Right cardiac atrium (tissue), 5 donors: ENCODE measurements at regions not wholly inside any gene's neighbourhood (a gene's known extent, or its start where the extent isn't known, plus 50 kb on each side); places are given as distances from the start of the nearest gene placed in this dataset.
A peak's percentile ranks its signal among the peaks of the same experiment; 100 is the strongest.
"Not testable (repeated sequence)": the region's sequence is repeated elsewhere in the genome, so short reads cannot be mapped to it uniquely, and the experiment has no call there.

Experiments
- ATAC-seq, 2 donors: fragments of 200-7000 bp; cut with Tn5 transposase; one replicate each; pipeline versions ENCODE4 v1.8.0 to v1.9.1; 2020; ENCODE audit warnings: moderate library complexity in 2 of 2, mild to moderate bottlenecking in 1 of 2
- DNase-seq, 3 donors: peaks; one replicate each; pipeline ENCODE4 v3.0.0-alpha.2; 2020
- H3K27ac ChIP-seq: one replicate; pipeline ENCODE4 v1.5.1; 2013; ENCODE audit warnings: mild to moderate bottlenecking, low read length, control low read depth, moderate library complexity
- H3K27me3 ChIP-seq: one replicate; pipeline ENCODE4 v1.6.1; 2013; ENCODE audit not compliant: control insufficient read depth, insufficient read depth
- H3K4me1 ChIP-seq: one replicate; pipeline ENCODE4 v1.6.1; 2013; ENCODE audit warnings: low read length; ENCODE audit not compliant: control insufficient read depth, insufficient read depth
- H3K4me3 ChIP-seq: one replicate; pipeline ENCODE4 v1.5.1; 2013; ENCODE audit warnings: low read length, control low read depth
- H3K9me3 ChIP-seq: one replicate; pipeline ENCODE4 v1.6.1; 2013; ENCODE audit warnings: low read length; ENCODE audit not compliant: control insufficient read depth
- WGBS: extraction: QIAGEN DNeasy Blood & Tissue Kit; methylation state at CpG from one replicate; pipeline ENCODE4 v1.1.7; 2013; 5-methylcytosine and 5-hydroxymethylcytosine counted together
- intact Hi-C, 4 donors: fragments of 100-400 bp; cut with DNase I; formaldehyde crosslinking; loops; one replicate each; pipeline versions ENCODE4 v1.11.0 to v1.14.0; 2022 to 2023
- donor health status: healthy with polysubstance abuse.
- donor health status: DM: no; HTN: yes; CAD: no.
- donor health status: DM: no; HTN: no; CAD: no.
- donor health status: DM: no; HTN: yes; CAD: no; lungs with severe emphysema.
- donor health status: DM: yes; HTN: yes; CAD: no.

- intact Hi-C loops, result no loop called here
- Histone ChIP-seq H3K4me1 (no peaks in the 10 kb centered on the region), H3K9me3 (no peaks in the 10 kb centered on the region), H3K27ac (no peak overlapping the region), H3K27me3 (no peaks in the 10 kb centered on the region), H3K4me3 (no peak overlapping the region)
- no peak for ATAC-seq
- 41% methylated on average over 1 of the region's 1 CpG for WGBS
- no peak for DNase-seq
Observed at GRCh38 chrX:125407314-125407713, 87.6 kb downstream of the TEX13C start.

GRCh38 chrX:125420809-125421208, 101.1 kb downstream of the TEX13C start:
- 81% methylated on average over 4 of the region's 4 CpGs for WGBS
- intact Hi-C loops, result no loop called here

GRCh38 chrX:125422986-125423385, 103.3 kb downstream of the TEX13C start:
- intact Hi-C loops, result no loop called here
- Histone ChIP-seq H3K27ac (no peak overlapping the region), H3K9me3 (no peaks in the 10 kb centered on the region), H3K4me1 (no peaks in the 10 kb centered on the region), H3K27me3 (no peaks in the 10 kb centered on the region), H3K4me3 (no peak overlapping the region)
- ATAC-seq (no peak), DNase-seq (no peak)
- WGBS, result 72% methylated on average over 3 of the region's 3 CpGs

More at GRCh38 chrX:125420809-125421208, 101.1 kb downstream of the TEX13C start:
- Histone ChIP-seq H3K4me3 (no peak overlapping the region), H3K27ac (no peak overlapping the region), H3K4me1 (no peaks in the 10 kb centered on the region), H3K9me3 (no peaks in the 10 kb centered on the region), H3K27me3 (no peaks in the 10 kb centered on the region)
- ATAC-seq, result no peak
- no peak for DNase-seq

GRCh38 chrX:125424536-125424935, 104.9 kb downstream of the TEX13C start:
- H3K4me3 ChIP-seq, result no peak overlapping the region
- intact Hi-C loops, result no loop called here
- no peak for ATAC-seq

GRCh38 chrX:125436855-125437254, 117.2 kb downstream of the TEX13C start:
- DNase-seq (no peak), ATAC-seq (no peak)
- no peak overlapping the region for H3K4me3 ChIP-seq
- H3K9me3 ChIP-seq, result no peaks in the 10 kb centered on the region
- no peaks in the 10 kb centered on the region for H3K4me1 ChIP-seq
- H3K27me3 ChIP-seq, result no peaks in the 10 kb centered on the region
- no peak overlapping the region for H3K27ac ChIP-seq
- intact Hi-C loops, result no loop called here

More at GRCh38 chrX:125424536-125424935, 104.9 kb downstream of the TEX13C start:
- WGBS, result 82% methylated on average over 1 of the region's 1 CpG
- H3K27ac ChIP-seq, result no peak overlapping the region
- no peaks in the 10 kb centered on the region for H3K9me3 ChIP-seq
- H3K4me1 ChIP-seq, result no peaks in the 10 kb centered on the region
- no peaks in the 10 kb centered on the region for H3K27me3 ChIP-seq
- no peak for DNase-seq

- ATAC-seq (no peak), DNase-seq (no peak)
- no peak overlapping the region for H3K27ac ChIP-seq
- 62% methylated on average over 3 of the region's 3 CpGs for WGBS
- intact Hi-C loops, result no loop called here
- H3K4me3 ChIP-seq, result no peak overlapping the region
- no peaks in the 10 kb centered on the region for H3K27me3 ChIP-seq
- H3K4me1 ChIP-seq, result no peaks in the 10 kb centered on the region
- no peaks in the 10 kb centered on the region for H3K9me3 ChIP-seq
Observed at GRCh38 chrX:125439194-125439849, 119.7 kb downstream of the TEX13C start.

GRCh38 chrX:125444659-125445058, 125.0 kb downstream of the TEX13C start:
- Histone ChIP-seq H3K4me3 (no peak overlapping the region), H3K4me1 (no peaks in the 10 kb centered on the region), H3K9me3 (no peaks in the 10 kb centered on the region), H3K27me3 (no peaks in the 10 kb centered on the region), H3K27ac (no peak overlapping the region)
- DNase-seq (peak in 1 of 3 donors; percentile 13), ATAC-seq (no peak)
- WGBS, result 45% methylated on average over 1 of the region's 1 CpG
- intact Hi-C loops, result no loop called here

GRCh38 chrX:125475482-125475881, 155.8 kb downstream of the TEX13C start:
- DNase-seq, result no peak

GRCh38 chrX:125492439-125492838, 172.8 kb downstream of the TEX13C start:
- 8% methylated on average over 2 of the region's 2 CpGs for WGBS
- ATAC-seq, result no peak

More at GRCh38 chrX:125475482-125475881, 155.8 kb downstream of the TEX13C start:
- intact Hi-C loops, result no loop called here
- no peak overlapping the region for H3K27ac ChIP-seq
- H3K4me1 ChIP-seq, result no peaks in the 10 kb centered on the region
- H3K9me3 ChIP-seq, result no peaks in the 10 kb centered on the region
- ATAC-seq, result no peak
- no peaks in the 10 kb centered on the region for H3K27me3 ChIP-seq
- no peak overlapping the region for H3K4me3 ChIP-seq

GRCh38 chrX:125493004-125493403, 173.3 kb downstream of the TEX13C start:
- ATAC-seq, intact Hi-C loops: not testable (repeated sequence)
- WGBS, result 50% methylated on average over 2 of the region's 2 CpGs

More at GRCh38 chrX:125492439-125492838, 172.8 kb downstream of the TEX13C start:
- no peaks in the 10 kb centered on the region for H3K4me1 ChIP-seq
- no peak overlapping the region for H3K4me3 ChIP-seq
- H3K9me3 ChIP-seq, result no peaks in the 10 kb centered on the region
- no peak for DNase-seq
- intact Hi-C loops, result no loop called here
- no peaks in the 10 kb centered on the region for H3K27me3 ChIP-seq
- H3K27ac ChIP-seq, result no peak overlapping the region

GRCh38 chrX:125497667-125498066, 178.0 kb downstream of the TEX13C start:
- 66% methylated on average over 3 of the region's 3 CpGs for WGBS
- ATAC-seq, result no peak
- no peak for DNase-seq
- H3K4me1 ChIP-seq, result no peaks in the 10 kb centered on the region
- H3K4me3 ChIP-seq, result no peak overlapping the region
- no peaks in the 10 kb centered on the region for H3K9me3 ChIP-seq
- intact Hi-C loops, result no loop called here
- no peaks in the 10 kb centered on the region for H3K27me3 ChIP-seq
- H3K27ac ChIP-seq, result no peak overlapping the region

More at GRCh38 chrX:125493004-125493403, 173.3 kb downstream of the TEX13C start:
- H3K4me3 ChIP-seq, DNase-seq, H3K4me1 ChIP-seq, H3K27ac ChIP-seq, H3K27me3 ChIP-seq, H3K9me3 ChIP-seq: not testable (repeated sequence)

GRCh38 chrX:125503769-125504168, 184.1 kb downstream of the TEX13C start:
- Histone ChIP-seq H3K9me3 (no peaks in the 10 kb centered on the region), H3K27me3 (no peaks in the 10 kb centered on the region), H3K27ac (no peak overlapping the region), H3K4me3 (no peak overlapping the region), H3K4me1 (no peaks in the 10 kb centered on the region)
- intact Hi-C loops, result no loop called here
- WGBS, result 65% methylated on average over 2 of the region's 2 CpGs
- ATAC-seq (no peak), DNase-seq (no peak)
